Type B pancreatic cell (in vitro differentiated cells): ENCODE measurements at regions not wholly inside any gene's neighbourhood (a gene's known extent, or its start where the extent isn't known, plus 50 kb on each side); places are given as distances from the start of the nearest gene placed in this dataset.
A peak's percentile ranks its signal among the peaks of the same experiment; 100 is the strongest.

Experiments used
- DNase-seq: peaks from one replicate; pipeline ENCODE4 v3.0.0; 2021; ENCODE audit warnings: mixed read lengths; ENCODE audit not compliant: unreplicated experiment; ENCODE audit errors: extremely low spot score
- H3K27ac Mint-ChIP-seq: 2 replicates; pipeline ENCODE4 v1.8.0; 2021; ENCODE audit warnings: mild to moderate bottlenecking, mixed read lengths
- H3K27me3 Mint-ChIP-seq: 2 replicates; pipeline ENCODE4 v1.8.0; 2021; ENCODE audit warnings: mixed read lengths
- H3K36me3 Mint-ChIP-seq: 2 replicates; pipeline ENCODE4 v1.8.0; 2021; ENCODE audit warnings: mixed read lengths
- H3K4me1 Mint-ChIP-seq: one replicate; pipeline ENCODE4 v1.8.0; 2021; ENCODE audit warnings: mixed read lengths; ENCODE audit not compliant: unreplicated experiment
- H3K4me3 Mint-ChIP-seq: 2 replicates; pipeline ENCODE4 v1.8.0; 2021; ENCODE audit warnings: mild to moderate bottlenecking, mixed read lengths
- H3K9me3 Mint-ChIP-seq: 2 replicates; pipeline ENCODE4 v1.8.0; 2021; ENCODE audit warnings: mixed read lengths
- TF ChIP-seq, protein P1 (sequence below): fragments of 200-600 bp; sonication (generic); conservative IDR thresholded peaks from 2 replicates; pipeline ENCODE4 v1.5.0; 2021; ENCODE audit warnings: antibody characterized with exemption, mild to moderate bottlenecking

DNA sequence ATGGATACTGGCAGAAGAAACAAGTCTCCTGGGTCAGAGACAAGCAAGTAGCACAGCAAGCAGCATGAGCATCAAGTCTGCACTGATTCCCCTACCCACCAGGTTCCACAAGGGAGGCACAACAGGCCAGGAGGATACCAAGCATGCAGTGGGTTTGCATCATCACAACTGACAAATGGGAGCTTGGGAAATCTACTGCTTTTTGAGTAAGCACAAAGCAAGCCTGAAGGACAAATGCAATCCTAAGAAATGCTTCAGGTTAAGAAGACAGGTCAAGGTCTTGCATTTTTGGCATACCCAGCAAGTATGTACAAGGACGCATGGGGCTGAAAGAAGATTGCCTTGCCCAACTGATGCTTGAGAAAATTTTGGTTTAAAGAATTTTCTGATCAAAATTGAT, 279.6 kb downstream of the PDGFC start:
- Mint-ChIP-seq H3K4me1 (peaks cover 33% of the 10 kb centered on the region), H3K27ac (no peak overlapping the region), H3K4me3 (no peak overlapping the region), H3K9me3 (no peaks in the 10 kb centered on the region), H3K36me3 (no peaks in the 10 kb centered on the region), H3K27me3 (no peaks in the 10 kb centered on the region)
- TF ChIP-seq, protein P1, sequence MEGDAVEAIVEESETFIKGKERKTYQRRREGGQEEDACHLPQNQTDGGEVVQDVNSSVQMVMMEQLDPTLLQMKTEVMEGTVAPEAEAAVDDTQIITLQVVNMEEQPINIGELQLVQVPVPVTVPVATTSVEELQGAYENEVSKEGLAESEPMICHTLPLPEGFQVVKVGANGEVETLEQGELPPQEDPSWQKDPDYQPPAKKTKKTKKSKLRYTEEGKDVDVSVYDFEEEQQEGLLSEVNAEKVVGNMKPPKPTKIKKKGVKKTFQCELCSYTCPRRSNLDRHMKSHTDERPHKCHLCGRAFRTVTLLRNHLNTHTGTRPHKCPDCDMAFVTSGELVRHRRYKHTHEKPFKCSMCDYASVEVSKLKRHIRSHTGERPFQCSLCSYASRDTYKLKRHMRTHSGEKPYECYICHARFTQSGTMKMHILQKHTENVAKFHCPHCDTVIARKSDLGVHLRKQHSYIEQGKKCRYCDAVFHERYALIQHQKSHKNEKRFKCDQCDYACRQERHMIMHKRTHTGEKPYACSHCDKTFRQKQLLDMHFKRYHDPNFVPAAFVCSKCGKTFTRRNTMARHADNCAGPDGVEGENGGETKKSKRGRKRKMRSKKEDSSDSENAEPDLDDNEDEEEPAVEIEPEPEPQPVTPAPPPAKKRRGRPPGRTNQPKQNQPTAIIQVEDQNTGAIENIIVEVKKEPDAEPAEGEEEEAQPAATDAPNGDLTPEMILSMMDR = no peak
- no peak for DNase-seq

DNA sequence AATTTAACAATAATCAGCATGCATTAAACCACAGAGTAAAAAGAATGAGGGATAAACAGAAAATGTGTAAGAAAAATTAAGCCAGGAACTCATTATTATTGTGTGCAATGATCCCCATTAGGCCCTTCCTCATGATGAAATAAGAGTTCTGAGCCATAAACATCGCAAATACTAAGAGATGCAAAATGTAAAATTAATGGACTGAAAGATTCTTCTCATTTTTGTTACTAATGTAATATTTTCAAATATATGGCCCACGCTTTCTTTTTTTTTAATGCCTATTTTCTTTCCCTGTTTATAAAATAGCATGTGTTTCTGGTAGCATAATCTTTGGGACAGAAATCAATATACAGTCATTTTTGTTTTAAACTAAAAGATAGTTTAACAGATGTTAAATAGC, 281.0 kb downstream of the PDGFC start:
- DNase-seq = no peak
- Mint-ChIP-seq H3K4me1 (peaks cover 42% of the 10 kb centered on the region), H3K27me3 (no peaks in the 10 kb centered on the region), H3K36me3 (no peaks in the 10 kb centered on the region), H3K9me3 (no peaks in the 10 kb centered on the region), H3K4me3 (no peak overlapping the region), H3K27ac (no peak overlapping the region)
- TF ChIP-seq, protein P1 = no peak

DNA sequence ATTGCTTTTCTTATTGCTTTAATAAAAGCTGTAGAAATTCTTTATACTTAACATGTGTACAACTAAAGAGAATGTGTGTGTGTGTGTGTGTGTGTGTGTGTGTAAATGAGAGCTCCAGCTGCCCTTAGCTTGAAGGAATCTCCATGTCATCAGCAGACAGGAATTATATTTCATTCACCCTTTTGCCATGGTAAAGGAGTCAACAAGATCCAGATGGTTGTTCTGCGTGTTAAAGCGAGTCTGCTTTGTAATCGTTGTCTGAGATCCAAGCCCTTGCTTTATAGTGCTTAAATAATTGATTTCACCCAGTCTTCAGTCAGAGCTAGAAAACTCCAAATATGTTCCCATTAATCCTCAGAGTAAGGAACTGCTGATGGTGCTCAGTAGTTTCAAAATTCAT, 285.5 kb downstream of the PDGFC start:
- TF ChIP-seq, protein P1 = no peak
- H3K4me3 Mint-ChIP-seq = no peak overlapping the region
- H3K9me3 Mint-ChIP-seq = no peaks in the 10 kb centered on the region
- DNase-seq = no peak
- H3K4me1 Mint-ChIP-seq = peaks cover 28% of the 10 kb centered on the region
- no peaks in the 10 kb centered on the region for H3K27me3 Mint-ChIP-seq
- peak overlapping the region; percentile 35 for H3K27ac Mint-ChIP-seq
- H3K36me3 Mint-ChIP-seq = no peaks in the 10 kb centered on the region

DNA sequence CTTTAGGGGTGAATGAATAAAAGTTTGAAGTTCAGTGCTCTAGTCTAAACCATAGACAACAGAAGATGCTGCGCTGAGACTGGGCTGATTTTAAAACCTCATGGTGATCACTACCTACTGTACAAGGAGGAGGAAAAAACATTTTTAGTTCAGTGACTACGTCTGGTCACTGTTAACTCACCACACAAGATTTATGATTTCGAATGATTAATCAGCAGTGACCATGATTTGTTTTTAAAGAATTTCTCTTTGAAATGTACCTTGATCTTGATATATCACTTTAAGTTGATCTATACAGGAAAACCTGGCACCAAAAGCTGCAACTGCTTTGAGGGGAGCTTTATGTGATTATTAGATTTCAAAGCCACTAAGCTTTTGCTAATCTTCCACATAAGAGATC, 286.3 kb downstream of the PDGFC start:
- H3K27ac Mint-ChIP-seq = no peak overlapping the region
- no peak overlapping the region for H3K4me3 Mint-ChIP-seq
- DNase-seq = no peak
- no peaks in the 10 kb centered on the region for H3K27me3 Mint-ChIP-seq
- TF ChIP-seq, protein P1 = no peak
- no peaks in the 10 kb centered on the region for H3K36me3 Mint-ChIP-seq
- peaks cover 28% of the 10 kb centered on the region for H3K4me1 Mint-ChIP-seq
- H3K9me3 Mint-ChIP-seq = no peaks in the 10 kb centered on the region

DNA sequence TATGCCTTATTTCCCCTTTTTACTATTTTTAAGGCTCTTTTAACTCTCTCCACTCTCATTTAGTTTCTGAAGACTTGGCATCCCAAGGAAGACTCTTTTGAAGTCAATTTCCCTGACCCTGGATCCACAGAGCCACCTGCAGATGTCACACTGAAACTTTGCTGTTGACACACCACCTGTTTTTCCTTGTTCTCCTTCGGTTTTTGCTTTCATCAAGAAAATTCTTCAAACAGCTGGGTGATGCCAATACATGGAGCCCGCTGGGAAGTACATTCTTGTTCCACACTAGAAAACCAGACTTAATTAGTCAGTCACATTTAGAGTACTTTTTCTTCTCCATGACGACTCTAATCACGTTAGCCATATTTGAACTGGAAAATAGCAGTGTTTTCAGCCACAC, 293.9 kb downstream of the PDGFC start:
- Mint-ChIP-seq H3K27ac (peak overlapping the region; percentile 26), H3K4me3 (no peak overlapping the region), H3K36me3 (no peaks in the 10 kb centered on the region), H3K9me3 (no peaks in the 10 kb centered on the region), H3K4me1 (peaks cover 4% of the 10 kb centered on the region), H3K27me3 (no peaks in the 10 kb centered on the region)
- no peak for DNase-seq
- TF ChIP-seq, protein P1 = no peak

DNA sequence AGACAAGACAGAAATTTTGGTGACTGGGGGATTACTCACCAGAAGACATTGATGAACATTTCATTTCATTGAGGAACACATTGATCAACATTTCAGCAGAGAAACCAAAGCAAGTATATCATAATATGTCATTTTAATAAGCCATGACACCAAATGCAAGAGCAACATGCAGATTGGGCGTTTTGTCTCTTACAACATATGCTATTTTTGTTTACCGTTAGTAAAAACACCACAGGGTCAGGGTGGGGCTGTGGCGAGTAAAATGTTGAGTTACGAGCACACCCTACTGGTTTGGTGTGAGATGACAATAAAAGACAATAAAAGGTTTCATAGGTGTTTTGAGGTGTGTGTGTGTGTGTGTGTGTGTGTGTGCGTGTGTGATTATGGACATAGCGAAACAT, 294.5 kb downstream of the PDGFC start:
- TF ChIP-seq, protein P1 = peak; percentile 67
- no peak for DNase-seq
- H3K27ac Mint-ChIP-seq = no peak overlapping the region

More for the DNA sequence above, 294.5 kb downstream of the PDGFC start:
- no peaks in the 10 kb centered on the region for H3K27me3 Mint-ChIP-seq
- no peaks in the 10 kb centered on the region for H3K36me3 Mint-ChIP-seq
- no peaks in the 10 kb centered on the region for H3K9me3 Mint-ChIP-seq
- no peak overlapping the region for H3K4me3 Mint-ChIP-seq
- peaks cover 4% of the 10 kb centered on the region for H3K4me1 Mint-ChIP-seq
